ENCODE measurements at regions not wholly inside any gene's neighbourhood (a gene's known extent, or its start where the extent isn't known, plus 50 kb on each side); places are given as distances from the start of the nearest gene placed in this dataset.
"Not testable (repeated sequence)": the region's sequence is repeated elsewhere in the genome, so short reads cannot be mapped to it uniquely, and the experiment has no call there.

GRCh38 chrX:47776292-47777006 lies 60.3 kb upstream of the ZNF81 start:
- Mint-ChIP-seq H3K27ac (ENCODE audit: unreplicated experiment) (no peak overlapping the region), H3K9me3 (ENCODE audit: unreplicated experiment) (no peaks in the 10 kb centered on the region), H3K4me3 (ENCODE audit: unreplicated experiment) (no peak overlapping the region), H3K36me3 (ENCODE audit: low read depth, unreplicated experiment) (no peaks in the 10 kb centered on the region), H3K4me1 (ENCODE audit: unreplicated experiment) (no peaks in the 10 kb centered on the region), H3K27me3 (ENCODE audit: unreplicated experiment) (peaks cover 2% of the 10 kb centered on the region)
- no peak for TF ChIP-seq CTCF (IDR thresholded peaks at IDR 0.05; ENCODE audit: unreplicated experiment)
- DNase-seq (ENCODE audit: low spot score): no peak

GRCh38 chrX:47772764-47773163 lies 63.9 kb upstream of the ZNF81 start:
- no peak overlapping the region for H3K4me3 Mint-ChIP-seq (ENCODE audit: unreplicated experiment)
- no peak overlapping the region for H3K27ac Mint-ChIP-seq (ENCODE audit: unreplicated experiment)
- no peak for DNase-seq (ENCODE audit: low spot score)
- no peak for TF ChIP-seq CTCF (IDR thresholded peaks at IDR 0.05; ENCODE audit: unreplicated experiment)
- peaks cover 2% of the 10 kb centered on the region for H3K27me3 Mint-ChIP-seq (ENCODE audit: unreplicated experiment)
- no peaks in the 10 kb centered on the region for H3K4me1 Mint-ChIP-seq (ENCODE audit: unreplicated experiment)
- peaks cover 4% of the 10 kb centered on the region for H3K9me3 Mint-ChIP-seq (ENCODE audit: unreplicated experiment)
- H3K36me3 Mint-ChIP-seq (ENCODE audit: low read depth, unreplicated experiment): no peaks in the 10 kb centered on the region

- TF ChIP-seq CTCF (IDR thresholded peaks at IDR 0.05; ENCODE audit: unreplicated experiment): no peak
- DNase-seq (ENCODE audit: low spot score): no peak
- Mint-ChIP-seq H3K9me3 (ENCODE audit: unreplicated experiment) (peaks cover 4% of the 10 kb centered on the region), H3K27me3 (ENCODE audit: unreplicated experiment) (peaks cover 2% of the 10 kb centered on the region), H3K4me3 (ENCODE audit: unreplicated experiment) (no peak overlapping the region), H3K4me1 (ENCODE audit: unreplicated experiment) (no peaks in the 10 kb centered on the region), H3K27ac (ENCODE audit: unreplicated experiment) (no peak overlapping the region), H3K36me3 (ENCODE audit: low read depth, unreplicated experiment) (no peaks in the 10 kb centered on the region)
Measured at GRCh38 chrX:47771473-47771872, 65.2 kb upstream of the ZNF81 start.

- H3K27ac Mint-ChIP-seq (ENCODE audit: unreplicated experiment); H3K4me1 Mint-ChIP-seq (ENCODE audit: unreplicated experiment); DNase-seq (ENCODE audit: low spot score); H3K36me3 Mint-ChIP-seq (ENCODE audit: low read depth, unreplicated experiment); H3K27me3 Mint-ChIP-seq (ENCODE audit: unreplicated experiment); H3K9me3 Mint-ChIP-seq (ENCODE audit: unreplicated experiment); H3K4me3 Mint-ChIP-seq (ENCODE audit: unreplicated experiment): not testable (repeated sequence)
Measured at GRCh38 chrX:47762826-47763225, 73.9 kb upstream of the ZNF81 start.

- H3K4me1 Mint-ChIP-seq (ENCODE audit: unreplicated experiment): peaks cover 7% of the 10 kb centered on the region
- DNase-seq (ENCODE audit: low spot score): no peak
- no peak for TF ChIP-seq CTCF (IDR thresholded peaks at IDR 0.05; ENCODE audit: unreplicated experiment)
- no peak overlapping the region for H3K4me3 Mint-ChIP-seq (ENCODE audit: unreplicated experiment)
- no peaks in the 10 kb centered on the region for H3K9me3 Mint-ChIP-seq (ENCODE audit: unreplicated experiment)
- H3K27me3 Mint-ChIP-seq (ENCODE audit: unreplicated experiment): no peaks in the 10 kb centered on the region
- H3K36me3 Mint-ChIP-seq (ENCODE audit: low read depth, unreplicated experiment): no peaks in the 10 kb centered on the region
- H3K27ac Mint-ChIP-seq (ENCODE audit: unreplicated experiment): no peak overlapping the region
Measured at GRCh38 chrX:47752685-47753084, 84.0 kb upstream of the ZNF81 start.
